Ovary (tissue), 7 donors: ENCODE measurements at regions not wholly inside any gene's neighbourhood (a gene's known extent, or its start where the extent isn't known, plus 50 kb on each side); places are given as distances from the start of the nearest gene placed in this dataset.

ENCODE experiments used
- DNase-seq, 5 donors: peaks; one replicate each; pipeline ENCODE4 v3.0.0-alpha.2; 2019 to 2020
- H3K27ac ChIP-seq, 2 donors: fragments of 200-600 bp; one replicate each; pipeline versions ENCODE4 v1.5.1 to v1.8.0; 2019 to 2022
- H3K27me3 ChIP-seq: fragments of 200-600 bp; one replicate; pipeline ENCODE4 v1.8.0; 2022
- H3K36me3 ChIP-seq: fragments of 200-600 bp; sonication (generic); one replicate; pipeline ENCODE4 v1.5.1; 2019
- H3K4me1 ChIP-seq: one replicate; pipeline ENCODE4 v1.8.1; 2013; ENCODE audit warnings: mild to moderate bottlenecking, moderate library complexity; ENCODE audit not compliant: insufficient read depth
- H3K4me3 ChIP-seq: fragments of 200-600 bp; sonication (generic); one replicate; pipeline ENCODE4 v1.5.1; 2017
- H3K9me3 ChIP-seq, 2 donors: fragments of 200-600 bp in 1 of 2; sonication (generic) in 1 of 2; one replicate each; pipeline versions ENCODE4 v1.5.1 to v1.8.1; 2013 to 2019; ENCODE audit warnings: mild to moderate bottlenecking in 1 of 2, moderate library complexity in 1 of 2
- EP300 ChIP-seq: sonication (generic); formaldehyde crosslinking; IDR thresholded peaks from one replicate; pipeline ENCODE4 v1.6.1; 2017; ENCODE audit warnings: antibody characterized with exemption
- POLR2A ChIP-seq: fragments of 450-650 bp; IDR thresholded peaks from one replicate; pipeline ENCODE4 v1.6.1; 2017; ENCODE audit warnings: antibody characterized with exemption, mild to moderate bottlenecking, moderate library complexity
- WGBS, 3 donors: extraction: QIAGEN DNeasy Blood & Tissue Kit in 1 of 3; methylation state at CpG; one replicate each; pipeline versions ENCODE4 v1.1.5 to v1.1.7; 2013 to 2017; 5-methylcytosine and 5-hydroxymethylcytosine counted together
- intact Hi-C, 4 donors: fragments of 100-400 bp; cut with DNase I; formaldehyde crosslinking; loops; one replicate each; pipeline versions ENCODE4 v1.11.0 to v1.15.1; 2022 to 2023
- TF ChIP-seq, protein P1 (sequence below), 3 donors: fragments of 450-650 bp in 2 of 3; fragments of 200-600 bp in 1 of 3; IDR thresholded peaks; one replicate each; pipeline versions ENCODE4 v1.5.1 to v1.8.0; 2016 to 2022; ENCODE audit warnings: antibody characterized with exemption in 3 of 3, mild to moderate bottlenecking in 1 of 3
- donor health status: DM: no; HTN: no; CAD: no; lungs with moderate emphysema.
- donor health status: DM: no; HTN: no; CAD: no.
- donor health status: Bipolar disorder and iron deficiency.
- donor health status: DM: no; HTN: no; CAD: no.
- donor health status: DM: yes; HTN: yes; CAD: no.

DNA sequence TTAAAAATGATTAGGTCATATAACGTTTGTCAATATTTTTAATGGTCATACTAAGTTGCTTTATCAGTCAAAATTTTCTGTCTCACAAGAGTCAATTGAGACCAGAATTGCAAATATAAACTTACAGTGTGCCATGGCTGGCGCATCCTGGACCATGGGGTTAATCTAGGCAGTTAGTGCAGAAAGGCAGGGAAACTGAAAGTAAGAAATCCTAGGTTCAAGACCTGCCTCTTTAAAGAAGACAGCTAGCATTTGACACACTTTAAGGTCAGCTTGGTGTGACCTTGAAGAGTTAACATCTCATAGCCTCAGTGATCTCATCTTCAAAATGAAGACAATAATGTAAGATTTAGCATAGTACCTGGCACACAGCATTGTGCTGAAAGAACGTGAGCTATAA, 210.0 kb upstream of the DAB1 start:
- intact Hi-C loops: no loop called here
- Histone ChIP-seq H3K9me3 (no peaks in the 10 kb centered on the region), H3K4me1 (no peaks in the 10 kb centered on the region), H3K36me3 (no peaks in the 10 kb centered on the region), H3K27me3 (no peaks in the 10 kb centered on the region), H3K27ac (no peak overlapping the region), H3K4me3 (no peak overlapping the region)
- TF ChIP-seq EP300 (no peak), POLR2A (no peak)
- TF ChIP-seq, protein P1, sequence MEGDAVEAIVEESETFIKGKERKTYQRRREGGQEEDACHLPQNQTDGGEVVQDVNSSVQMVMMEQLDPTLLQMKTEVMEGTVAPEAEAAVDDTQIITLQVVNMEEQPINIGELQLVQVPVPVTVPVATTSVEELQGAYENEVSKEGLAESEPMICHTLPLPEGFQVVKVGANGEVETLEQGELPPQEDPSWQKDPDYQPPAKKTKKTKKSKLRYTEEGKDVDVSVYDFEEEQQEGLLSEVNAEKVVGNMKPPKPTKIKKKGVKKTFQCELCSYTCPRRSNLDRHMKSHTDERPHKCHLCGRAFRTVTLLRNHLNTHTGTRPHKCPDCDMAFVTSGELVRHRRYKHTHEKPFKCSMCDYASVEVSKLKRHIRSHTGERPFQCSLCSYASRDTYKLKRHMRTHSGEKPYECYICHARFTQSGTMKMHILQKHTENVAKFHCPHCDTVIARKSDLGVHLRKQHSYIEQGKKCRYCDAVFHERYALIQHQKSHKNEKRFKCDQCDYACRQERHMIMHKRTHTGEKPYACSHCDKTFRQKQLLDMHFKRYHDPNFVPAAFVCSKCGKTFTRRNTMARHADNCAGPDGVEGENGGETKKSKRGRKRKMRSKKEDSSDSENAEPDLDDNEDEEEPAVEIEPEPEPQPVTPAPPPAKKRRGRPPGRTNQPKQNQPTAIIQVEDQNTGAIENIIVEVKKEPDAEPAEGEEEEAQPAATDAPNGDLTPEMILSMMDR (IDR thresholded peaks at IDR 0.05): no peak
- WGBS, 3 donors: 75 to 87% (median 81%) methylated on average over 3 of the region's 3 CpGs
- DNase-seq: no peak

DNA sequence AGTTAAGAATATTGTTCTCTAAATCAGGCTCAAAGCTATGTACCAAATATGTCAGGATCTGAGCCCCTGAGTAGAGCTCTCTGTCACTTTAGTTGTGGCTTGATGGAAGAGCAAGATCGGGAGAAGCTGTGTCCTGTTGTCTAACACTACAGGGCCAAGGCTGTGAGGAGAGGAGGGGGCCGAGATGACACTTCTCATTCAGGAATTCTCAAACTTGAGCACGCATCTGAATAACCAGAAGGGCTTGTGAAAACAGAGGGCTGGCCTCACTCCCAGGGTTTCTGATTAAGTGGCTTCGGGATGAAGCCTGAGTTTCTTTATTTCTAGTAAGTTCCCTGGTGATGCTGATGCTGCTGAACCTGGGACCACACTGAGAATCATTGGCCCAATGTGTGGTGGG, 209.2 kb upstream of the DAB1 start:
- Histone ChIP-seq H3K36me3 (no peaks in the 10 kb centered on the region), H3K27me3 (no peaks in the 10 kb centered on the region), H3K4me1 (no peaks in the 10 kb centered on the region), H3K4me3 (no peak overlapping the region), H3K9me3 (no peaks in the 10 kb centered on the region), H3K27ac (no peak overlapping the region)
- WGBS, 3 donors: 36 to 40% (median 39%) methylated on average over 4 of the region's 4 CpGs
- TF ChIP-seq, protein P1 (IDR thresholded peaks at IDR 0.05): no peak
- TF ChIP-seq POLR2A: no peak
- TF ChIP-seq EP300: no peak
- intact Hi-C loops: no loop called here
- DNase-seq: no peak

DNA sequence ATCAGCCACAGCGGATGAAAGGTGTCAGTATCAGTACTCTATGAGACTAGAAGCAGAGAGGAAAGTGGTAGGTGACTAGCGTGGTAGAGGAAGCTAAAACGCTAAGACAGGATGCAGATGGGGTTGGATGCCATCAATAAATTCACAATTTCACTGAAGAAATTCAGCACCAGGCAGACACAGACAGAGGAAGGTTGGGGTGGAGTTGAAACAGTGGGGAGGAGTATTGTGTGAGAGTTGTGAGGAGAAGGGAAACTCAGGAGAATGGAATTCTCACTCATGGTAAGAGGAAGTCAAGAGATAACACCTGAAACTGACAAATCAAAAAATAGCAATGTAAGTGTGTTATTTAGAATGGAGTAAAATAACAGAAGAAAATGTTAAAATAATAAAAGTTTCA, 208.5 kb upstream of the DAB1 start:
- intact Hi-C loops: no loop called here
- H3K4me1 ChIP-seq: no peaks in the 10 kb centered on the region
- DNase-seq: no peak
- WGBS, 3 donors: 42 to 78% (median 71%) methylated on average over 3 of the region's 3 CpGs
- TF ChIP-seq EP300 (no peak), POLR2A (no peak)
- TF ChIP-seq, protein P1 (IDR thresholded peaks at IDR 0.05): no peak
- no peaks in the 10 kb centered on the region for H3K36me3 ChIP-seq
- H3K27me3 ChIP-seq: no peaks in the 10 kb centered on the region
- H3K9me3 ChIP-seq: no peaks in the 10 kb centered on the region
- no peak overlapping the region for H3K27ac ChIP-seq
- H3K4me3 ChIP-seq: no peak overlapping the region

DNA sequence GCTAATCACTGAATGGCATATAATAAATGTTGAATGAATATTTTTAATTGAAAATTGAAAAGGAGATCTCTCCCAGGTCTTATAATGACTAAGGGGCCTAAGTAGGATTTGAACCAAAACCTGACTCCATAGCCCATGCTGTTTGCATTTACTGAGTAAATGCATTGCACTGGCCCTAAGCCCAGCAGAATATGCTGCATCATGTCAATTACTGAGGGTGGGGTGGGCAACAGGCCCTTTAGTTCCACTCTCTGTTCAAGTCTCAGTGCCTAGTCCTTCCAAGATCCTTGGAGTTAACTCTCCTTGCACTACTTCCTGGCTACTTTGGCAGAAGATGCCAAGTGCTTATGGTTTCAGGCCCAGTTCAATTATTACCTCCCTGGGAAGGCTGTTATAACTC, 203.8 kb upstream of the DAB1 start:
- H3K36me3 ChIP-seq: no peaks in the 10 kb centered on the region

More for the DNA sequence above, 203.8 kb upstream of the DAB1 start:
- no peaks in the 10 kb centered on the region for H3K27me3 ChIP-seq
- H3K4me3 ChIP-seq: no peak overlapping the region
- no peak overlapping the region for H3K27ac ChIP-seq
- TF ChIP-seq, protein P1 (IDR thresholded peaks at IDR 0.05): no peak
- no peak for TF ChIP-seq EP300
- no peak for TF ChIP-seq POLR2A
- H3K9me3 ChIP-seq: no peaks in the 10 kb centered on the region
- H3K4me1 ChIP-seq: no peaks in the 10 kb centered on the region
- no peak for DNase-seq
- intact Hi-C loops: no loop called here
